Prostate gland (tissue), 2 donors: ENCODE measurements at regions not wholly inside any gene's neighbourhood (a gene's known extent, or its start where the extent isn't known, plus 50 kb on each side); places are given as distances from the start of the nearest gene placed in this dataset.

Experiments used
- DNase-seq: peaks from one replicate; pipeline ENCODE4 v3.0.0-alpha.2; 2019; ENCODE audit warnings: low spot score
- H3K27ac ChIP-seq, 2 donors: fragments of 200-600 bp; sonication (generic); 2 replicates each; pipeline ENCODE4 v1.5.1; 2017 to 2019
- H3K27me3 ChIP-seq: fragments of 200-600 bp; sonication (generic); replicated peaks from 2 replicates; pipeline ENCODE4 v1.5.1; 2019; ENCODE audit not compliant: insufficient read depth
- H3K36me3 ChIP-seq, 2 donors: fragments of 200-600 bp; sonication (generic); 1 replicate in 1 of 2; 2 replicates in 1 of 2; pipeline versions ENCODE4 v1.5.1 to v1.8.1; 2017 to 2019
- H3K4me1 ChIP-seq: fragments of 200-600 bp; sonication (generic); replicated peaks from 2 replicates; pipeline ENCODE4 v1.5.1; 2019
- H3K4me3 ChIP-seq, 2 donors: fragments of 200-600 bp; sonication (generic); 2 replicates each; pipeline ENCODE4 v1.5.1; 2017 to 2019
- H3K9me3 ChIP-seq: fragments of 200-600 bp; sonication (generic); 2 replicates; pipeline ENCODE4 v1.5.1; 2017
- POLR2A ChIP-seq: fragments of 450-650 bp; IDR thresholded peaks from one replicate; pipeline ENCODE4 v1.6.1; 2016; ENCODE audit warnings: antibody characterized with exemption, mild to moderate bottlenecking
- POLR2AphosphoS5 ChIP-seq: sonication (generic); formaldehyde crosslinking; IDR thresholded peaks from one replicate; pipeline ENCODE4 v1.6.1; 2017; ENCODE audit warnings: antibody characterized with exemption
- WGBS: methylation state at CpG from one replicate; pipeline ENCODE4 v1.1.5; 2018; 5-methylcytosine and 5-hydroxymethylcytosine counted together
- intact Hi-C: fragments of 100-400 bp; cut with DNase I; formaldehyde crosslinking; loops from one replicate; pipeline ENCODE4 v1.14.2; 2022
- TF ChIP-seq, protein P1 (sequence below), 4 experiments: fragments of 200-600 bp in 2 of 4; fragments of 450-650 bp in 2 of 4; sonication (generic) in 2 of 4; IDR thresholded peaks; 1 replicate in 3 of 4; 2 replicates in 1 of 4; pipeline ENCODE4 v1.5.1; 2016 to 2019; ENCODE audit warnings: antibody characterized with exemption in 4 of 4, mild to moderate bottlenecking in 2 of 4, moderate library complexity in 2 of 4

GRCh38 chr10:27413387-27413786, 90.7 kb upstream of the RAB18 start:
- TF ChIP-seq POLR2A (no peak), POLR2AphosphoS5 (no peak)
- TF ChIP-seq, protein P1, sequence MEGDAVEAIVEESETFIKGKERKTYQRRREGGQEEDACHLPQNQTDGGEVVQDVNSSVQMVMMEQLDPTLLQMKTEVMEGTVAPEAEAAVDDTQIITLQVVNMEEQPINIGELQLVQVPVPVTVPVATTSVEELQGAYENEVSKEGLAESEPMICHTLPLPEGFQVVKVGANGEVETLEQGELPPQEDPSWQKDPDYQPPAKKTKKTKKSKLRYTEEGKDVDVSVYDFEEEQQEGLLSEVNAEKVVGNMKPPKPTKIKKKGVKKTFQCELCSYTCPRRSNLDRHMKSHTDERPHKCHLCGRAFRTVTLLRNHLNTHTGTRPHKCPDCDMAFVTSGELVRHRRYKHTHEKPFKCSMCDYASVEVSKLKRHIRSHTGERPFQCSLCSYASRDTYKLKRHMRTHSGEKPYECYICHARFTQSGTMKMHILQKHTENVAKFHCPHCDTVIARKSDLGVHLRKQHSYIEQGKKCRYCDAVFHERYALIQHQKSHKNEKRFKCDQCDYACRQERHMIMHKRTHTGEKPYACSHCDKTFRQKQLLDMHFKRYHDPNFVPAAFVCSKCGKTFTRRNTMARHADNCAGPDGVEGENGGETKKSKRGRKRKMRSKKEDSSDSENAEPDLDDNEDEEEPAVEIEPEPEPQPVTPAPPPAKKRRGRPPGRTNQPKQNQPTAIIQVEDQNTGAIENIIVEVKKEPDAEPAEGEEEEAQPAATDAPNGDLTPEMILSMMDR (IDR thresholded peaks at IDR 0.05): no peak
- intact Hi-C loops: no loop called here
- H3K27ac ChIP-seq: no peak overlapping the region
- H3K4me1 ChIP-seq: no peaks in the 10 kb centered on the region
- no peaks in the 10 kb centered on the region for H3K36me3 ChIP-seq
- 62% methylated on average over 28 of the region's 28 CpGs for WGBS
- no peaks in the 10 kb centered on the region for H3K27me3 ChIP-seq
- H3K4me3 ChIP-seq: no peak overlapping the region
- no peak for DNase-seq
- no peaks in the 10 kb centered on the region for H3K9me3 ChIP-seq

GRCh38 chr10:27410153-27410552, 94.0 kb upstream of the RAB18 start:
- DNase-seq: no peak
- Histone ChIP-seq H3K4me3 (no peak overlapping the region), H3K27ac (no peak overlapping the region), H3K9me3 (no peaks in the 10 kb centered on the region), H3K4me1 (no peaks in the 10 kb centered on the region), H3K27me3 (no peaks in the 10 kb centered on the region), H3K36me3 (no peaks in the 10 kb centered on the region)
- intact Hi-C loops: no loop called here
- whole genome bisulfite sequencing: 54% methylated on average over 3 of the region's 3 CpGs
- no peak for TF ChIP-seq POLR2A
- no peak for TF ChIP-seq POLR2AphosphoS5
- TF ChIP-seq, protein P1 (IDR thresholded peaks at IDR 0.05): no peak

DNA sequence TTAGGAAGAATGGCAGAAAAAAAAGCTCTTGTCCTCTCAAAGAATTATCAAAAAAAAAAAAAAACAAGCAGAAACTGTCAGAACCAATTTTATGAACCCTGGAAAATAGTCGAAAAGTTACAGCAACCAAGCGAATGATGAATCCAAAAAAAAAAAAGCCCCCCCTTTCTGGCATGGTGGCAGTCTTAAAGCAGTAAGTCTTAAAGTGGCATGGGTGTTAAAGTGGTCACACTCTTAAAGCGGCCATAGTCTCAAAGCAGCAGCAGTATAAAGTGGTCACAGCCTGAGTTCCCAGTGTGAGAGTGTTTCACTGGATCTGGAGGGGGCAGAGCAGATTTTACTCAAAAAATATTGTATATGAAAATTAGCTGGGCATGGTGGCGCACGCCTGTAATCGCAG, 96.8 kb upstream of the RAB18 start:
- Histone ChIP-seq H3K27me3 (no peaks in the 10 kb centered on the region), H3K9me3 (no peaks in the 10 kb centered on the region), H3K36me3 (no peaks in the 10 kb centered on the region), H3K4me1 (no peaks in the 10 kb centered on the region), H3K4me3 (no peak overlapping the region), H3K27ac (no peak overlapping the region)
- WGBS: 90% methylated on average over 6 of the region's 6 CpGs
- intact Hi-C loops: no loop called here
- DNase-seq: no peak
- TF ChIP-seq POLR2A (no peak), POLR2AphosphoS5 (no peak)
- TF ChIP-seq, protein P1 (IDR thresholded peaks at IDR 0.05): no peak

DNA sequence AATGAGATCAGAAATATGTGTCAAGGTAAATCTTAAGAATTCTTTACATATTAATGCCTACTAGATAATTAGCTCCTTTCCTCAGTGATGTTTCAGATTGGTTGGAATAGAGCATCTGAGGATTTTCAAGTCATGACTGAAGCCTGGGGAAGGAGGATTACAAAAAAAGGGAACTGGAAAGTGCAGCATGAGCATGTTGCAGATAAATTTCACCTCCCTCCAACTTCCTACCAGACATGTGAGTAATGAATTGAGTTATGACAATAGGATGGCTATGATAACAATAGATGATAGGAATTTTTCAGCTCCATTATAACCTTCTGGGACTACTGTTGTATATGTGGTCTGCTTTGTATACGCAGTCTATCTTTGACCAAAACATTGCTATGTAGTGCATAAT, 104.2 kb upstream of the RAB18 start:
- WGBS: 0% methylated on average over 1 of the region's 1 CpG
- Histone ChIP-seq H3K27me3 (no peaks in the 10 kb centered on the region), H3K9me3 (no peaks in the 10 kb centered on the region), H3K4me3 (no peak overlapping the region), H3K4me1 (no peaks in the 10 kb centered on the region), H3K27ac (no peak overlapping the region), H3K36me3 (no peaks in the 10 kb centered on the region)
- TF ChIP-seq, protein P1 (IDR thresholded peaks at IDR 0.05): no peak
- TF ChIP-seq POLR2AphosphoS5 (no peak), POLR2A (no peak)
- DNase-seq: no peak
- intact Hi-C loops: no loop called here

- H3K4me1 ChIP-seq: no peaks in the 10 kb centered on the region
Observed at GRCh38 chr10:27393961-27394360, 110.1 kb upstream of the RAB18 start.

More at GRCh38 chr10:27393961-27394360, 110.1 kb upstream of the RAB18 start:
- intact Hi-C loops: no loop called here
- no peaks in the 10 kb centered on the region for H3K36me3 ChIP-seq
- no peak overlapping the region for H3K27ac ChIP-seq
- 82% methylated on average over 4 of the region's 4 CpGs for WGBS
- TF ChIP-seq POLR2A (no peak), POLR2AphosphoS5 (no peak)
- TF ChIP-seq, protein P1 (IDR thresholded peaks at IDR 0.05): no peak
- no peaks in the 10 kb centered on the region for H3K9me3 ChIP-seq
- H3K4me3 ChIP-seq: no peak overlapping the region
- DNase-seq: no peak
- H3K27me3 ChIP-seq: no peaks in the 10 kb centered on the region
